HepG2 (cell line): ENCODE measurements at regions not wholly inside any gene's neighbourhood (a gene's known extent, or its start where the extent isn't known, plus 50 kb on each side); places are given as distances from the start of the nearest gene placed in this dataset.

ENCODE experiments used
- ATAC-seq: fragments of 200-7000 bp; cut with Tn5 transposase; 3 replicates; pipeline ENCODE4 v1.9.1; 2020; ENCODE audit warnings: mild to moderate bottlenecking, moderate library complexity
- BruUV-seq: library from RNA; stranded (reverse); fragments of 400-500 nt; replicated peaks from 2 replicates; lab custom pipeline; 2021; lab: Mats Ljungman, UMichigan
- CTCF ChIA-PET: fragments of 300-600 bp; formaldehyde crosslinking; extraction: SDS; loops from one replicate; lab custom pipeline; 2021; ENCODE audit warnings: low total read pairs, inconsistent platforms, low intra/inter-chr PET ratio; lab: Yijun Ruan, JAX
- POLR2A ChIA-PET: fragments of 350-600 bp; sonication (Branson Sonifier 250); formaldehyde crosslinking; loops from one replicate; lab custom pipeline; 2020; ENCODE audit warnings: antibody characterized with exemption, inconsistent platforms; lab: Yijun Ruan, JAX
- DNase-seq: peaks from one replicate; pipeline ENCODE4 v3.0.0-alpha.2; 2015; ENCODE audit warnings: low spot score
- FAIRE-seq: peaks from 3 replicates; lab custom pipeline; 2011; peaks lifted over from hg19 to GRCh38; lab: Jason Lieb, UNC
- H2AFZ ChIP-seq: one replicate; pipeline ENCODE4 v1.6.1; 2011; ENCODE audit warnings: low read length, inconsistent platforms
- H3K27ac ChIP-seq: fragments of 300-600 bp; 3 replicates; pipeline ENCODE4 v1.8.0; 2011; ENCODE audit warnings: mixed run types, mild to moderate bottlenecking, mixed read lengths, low read length, inconsistent platforms; ENCODE audit not compliant: insufficient read depth; ENCODE audit errors: extremely low read length
- H3K27me3 ChIP-seq, 2 experiments: fragments of 200-600 bp in 1 of 2; 2 replicates in 1 of 2; 3 replicates in 1 of 2; pipeline versions ENCODE4 v1.6.0 to v1.8.0; 2011; ENCODE audit warnings: low read length in 2 of 2, mild to moderate bottlenecking in 2 of 2, moderate library complexity in 2 of 2, inconsistent platforms in 1 of 2; ENCODE audit not compliant: insufficient read depth in 2 of 2, control insufficient read depth in 1 of 2
- H3K36me3 ChIP-seq, 2 experiments: fragments of 200-600 bp in 1 of 2; replicated peaks in 1 of 2; 2 replicates in 1 of 2; 3 replicates in 1 of 2; pipeline versions ENCODE4 v1.5.1 to v1.8.0; 2011; ENCODE audit warnings: low read length in 2 of 2, inconsistent platforms in 1 of 2; ENCODE audit not compliant: insufficient read depth in 2 of 2, control insufficient read depth in 1 of 2
- H3K4me1 ChIP-seq: 2 replicates; pipeline ENCODE4 v1.5.1; 2012; ENCODE audit warnings: low read length, inconsistent platforms; ENCODE audit not compliant: insufficient read depth
- H3K4me2 ChIP-seq: 2 replicates; pipeline ENCODE4 v1.6.0; 2011; ENCODE audit warnings: low read depth, low read length, inconsistent platforms
- H3K4me3 ChIP-seq, 3 experiments: fragments of 200-600 bp in 1 of 3; sonication (generic), shearing (Covaris generic) in 1 of 3; replicated peaks in 1 of 3; 2 replicates each; pipeline ENCODE4 v1.5.1; 2011 to 2016; ENCODE audit warnings: low read length in 3 of 3, inconsistent platforms in 2 of 3, low read depth in 2 of 3, mild to moderate bottlenecking in 2 of 3, control low read depth in 1 of 3, mixed read lengths in 1 of 3; ENCODE audit not compliant: insufficient read depth in 1 of 3
- H3K79me2 ChIP-seq: one replicate; pipeline ENCODE4 v1.6.1; 2011; ENCODE audit warnings: low read length, inconsistent platforms; ENCODE audit not compliant: insufficient read depth
- H3K9ac ChIP-seq: 2 replicates; pipeline ENCODE4 v1.6.0; 2011; ENCODE audit warnings: mild to moderate bottlenecking, low read depth, low read length, inconsistent platforms; ENCODE audit not compliant: insufficient read depth
- H3K9me3 ChIP-seq: 2 replicates; pipeline ENCODE4 v1.5.1; 2012; ENCODE audit warnings: mild to moderate bottlenecking, low read length
- H4K20me1 ChIP-seq: 2 replicates; pipeline ENCODE4 v1.6.0; 2011; ENCODE audit warnings: inconsistent platforms, mild to moderate bottlenecking, low read length, moderate library complexity; ENCODE audit not compliant: insufficient read depth
- ARHGAP35 ChIP-seq: sonication (generic); formaldehyde crosslinking; IDR thresholded peaks from 2 replicates; pipeline ENCODE4 v1.9.0; 2022; ENCODE audit warnings: mild to moderate bottlenecking, inconsistent platforms, moderate library complexity, missing genetic modification reagents, borderline replicate concordance
- ATAD3A ChIP-seq: sonication (generic); formaldehyde crosslinking; IDR thresholded peaks from 2 replicates; pipeline ENCODE4 v1.4.0; 2020; ENCODE audit warnings: missing genetic modification reagents
- GLI4 ChIP-seq: sonication (generic); formaldehyde crosslinking; IDR thresholded peaks from 2 replicates; pipeline ENCODE4 v1.5.1; 2020; ENCODE audit warnings: missing genetic modification reagents, mild to moderate bottlenecking, moderate library complexity, borderline replicate concordance
- PHF20 ChIP-seq: sonication (generic); formaldehyde crosslinking; IDR thresholded peaks from 2 replicates; pipeline ENCODE4 v1.5.0; 2020; ENCODE audit warnings: mild to moderate bottlenecking, missing genetic modification reagents
- SOX6 ChIP-seq, 2 experiments: fragments of 450-650 bp in 1 of 2; sonication (generic) in 1 of 2; formaldehyde crosslinking in 1 of 2; IDR thresholded peaks; 2 replicates each; pipeline versions ENCODE4 v1.4.0 to v1.6.1; 2017 to 2020; ENCODE audit warnings: antibody characterized with exemption in 1 of 2, mild to moderate bottlenecking in 1 of 2, missing genetic modification reagents in 1 of 2
- TAF1 ChIP-seq: sonication (generic); formaldehyde crosslinking; IDR thresholded peaks from 2 replicates; pipeline ENCODE4 v1.4.0; 2020; ENCODE audit warnings: missing genetic modification reagents
- TBX2 ChIP-seq: sonication (generic); formaldehyde crosslinking; IDR thresholded peaks from 2 replicates; pipeline ENCODE4 v1.5.0; 2020; ENCODE audit warnings: missing genetic modification reagents, mild to moderate bottlenecking, borderline replicate concordance
- ZNF550 ChIP-seq: sonication (generic); formaldehyde crosslinking; IDR thresholded peaks from 2 replicates; pipeline ENCODE4 v1.4.0; 2020; ENCODE audit warnings: mild to moderate bottlenecking, missing genetic modification reagents, borderline replicate concordance
- ZNF605 ChIP-seq: sonication (generic); formaldehyde crosslinking; IDR thresholded peaks from 2 replicates; pipeline ENCODE4 v1.8.0; 2022; ENCODE audit warnings: mild to moderate bottlenecking, missing genetic modification reagents
- WGBS: methylation state at CpG from one replicate; pipeline ENCODE4 v1.1.6; 2017; ENCODE audit warnings: low lambda C conversion rate; 5-methylcytosine and 5-hydroxymethylcytosine counted together
- in situ Hi-C: cut with HindIII; loops from 2 replicates; pipeline ENCODE4 v1.10.0; 2017; ENCODE audit warnings: low pct_unique_long_range_greater_than_20kb; ENCODE audit not compliant: extremely low pct_ligation_motif_present
- intact Hi-C: fragments of 100-400 bp; cut with micrococcal nuclease; formaldehyde crosslinking; loops from one replicate; pipeline ENCODE4 v1.10.0; 2022; ENCODE audit not compliant: unreplicated experiment
- TF ChIP-seq, protein P1 (sequence below): sonication (generic); formaldehyde crosslinking; IDR thresholded peaks from 2 replicates; pipeline ENCODE4 v1.4.0; 2020; ENCODE audit warnings: mild to moderate bottlenecking, missing genetic modification reagents
- TF ChIP-seq, protein P2 (sequence below): sonication (generic); formaldehyde crosslinking; IDR thresholded peaks from 2 replicates; pipeline ENCODE4 v1.8.0; 2022; ENCODE audit warnings: missing genetic modification reagents, mild to moderate bottlenecking, borderline replicate concordance
- TF ChIP-seq, protein P3 (sequence below): IDR thresholded peaks from 2 replicates; pipeline ENCODE4 v1.6.1; 2016; ENCODE audit warnings: mild to moderate bottlenecking
- TF ChIP-seq, protein P4 (sequence below): sonication (generic); formaldehyde crosslinking; IDR thresholded peaks from 2 replicates; pipeline ENCODE4 v1.4.0; 2020; ENCODE audit warnings: missing genetic modification reagents, borderline replicate concordance

DNA sequence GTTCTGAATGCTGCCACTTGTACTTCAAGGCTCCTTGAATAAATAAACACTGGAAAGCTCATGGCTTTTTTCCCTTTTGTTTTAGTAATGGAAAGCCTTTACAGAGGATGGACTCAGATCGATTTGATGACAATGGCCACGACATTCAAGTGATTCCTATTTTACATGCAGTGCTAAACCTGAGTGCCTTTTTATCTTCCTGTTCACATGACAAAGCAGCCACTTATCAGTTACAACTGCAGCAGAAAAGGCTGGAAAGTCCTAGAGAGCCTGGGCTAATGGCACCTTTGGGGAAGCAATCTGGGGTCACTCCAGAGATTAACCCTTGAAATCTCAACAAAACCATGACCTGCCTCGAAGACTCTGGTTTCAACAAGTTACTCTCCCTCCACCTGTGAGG is 249.0 kb upstream of the AUTS2 start:
- no TSS peak for BruUV-seq

More for the DNA sequence above, 249.0 kb upstream of the AUTS2 start:
- WGBS = 12% methylated on average over 3 of the region's 3 CpGs
- POLR2A ChIA-PET = no interaction called here
- Histone ChIP-seq H3K9ac (no peak overlapping the region), H3K4me1 (no peaks in the 10 kb centered on the region), H3K27ac (no peak overlapping the region), H3K79me2 (no peaks in the 10 kb centered on the region), H2AFZ (no peak overlapping the region), H3K4me3 (no peak overlapping the region), H3K4me2 (no peak overlapping the region), H3K27me3 (no peaks in the 10 kb centered on the region), H4K20me1 (no peaks in the 10 kb centered on the region), H3K9me3 (peaks cover 5% of the 10 kb centered on the region; the same call in 1 of the 2 replicates), H3K36me3 (no peaks in the 10 kb centered on the region)
- TF ChIP-seq ZNF605 (CRISPR knock-in tag) (no peak), ATAD3A (CRISPR knock-in tag) (no peak), GLI4 (CRISPR knock-in tag) (no peak), PHF20 (CRISPR knock-in tag) (no peak), SOX6 (IDR thresholded peaks at IDR 0.05) (no peak), SOX6 (CRISPR knock-in tag; IDR thresholded peaks at IDR 0.05) (no peak), ZNF550 (CRISPR knock-in tag) (no peak), ARHGAP35 (CRISPR knock-in tag) (no peak), TBX2 (CRISPR knock-in tag) (no peak), TAF1 (CRISPR knock-in tag) (no peak)
- TF ChIP-seq, protein P1, sequence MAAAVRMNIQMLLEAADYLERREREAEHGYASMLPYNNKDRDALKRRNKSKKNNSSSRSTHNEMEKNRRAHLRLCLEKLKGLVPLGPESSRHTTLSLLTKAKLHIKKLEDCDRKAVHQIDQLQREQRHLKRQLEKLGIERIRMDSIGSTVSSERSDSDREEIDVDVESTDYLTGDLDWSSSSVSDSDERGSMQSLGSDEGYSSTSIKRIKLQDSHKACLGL (CRISPR knock-in tag) = no peak
- TF ChIP-seq, protein P2, sequence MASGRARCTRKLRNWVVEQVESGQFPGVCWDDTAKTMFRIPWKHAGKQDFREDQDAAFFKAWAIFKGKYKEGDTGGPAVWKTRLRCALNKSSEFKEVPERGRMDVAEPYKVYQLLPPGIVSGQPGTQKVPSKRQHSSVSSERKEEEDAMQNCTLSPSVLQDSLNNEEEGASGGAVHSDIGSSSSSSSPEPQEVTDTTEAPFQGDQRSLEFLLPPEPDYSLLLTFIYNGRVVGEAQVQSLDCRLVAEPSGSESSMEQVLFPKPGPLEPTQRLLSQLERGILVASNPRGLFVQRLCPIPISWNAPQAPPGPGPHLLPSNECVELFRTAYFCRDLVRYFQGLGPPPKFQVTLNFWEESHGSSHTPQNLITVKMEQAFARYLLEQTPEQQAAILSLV (CRISPR knock-in tag) = no peak
- TF ChIP-seq, protein P3, sequence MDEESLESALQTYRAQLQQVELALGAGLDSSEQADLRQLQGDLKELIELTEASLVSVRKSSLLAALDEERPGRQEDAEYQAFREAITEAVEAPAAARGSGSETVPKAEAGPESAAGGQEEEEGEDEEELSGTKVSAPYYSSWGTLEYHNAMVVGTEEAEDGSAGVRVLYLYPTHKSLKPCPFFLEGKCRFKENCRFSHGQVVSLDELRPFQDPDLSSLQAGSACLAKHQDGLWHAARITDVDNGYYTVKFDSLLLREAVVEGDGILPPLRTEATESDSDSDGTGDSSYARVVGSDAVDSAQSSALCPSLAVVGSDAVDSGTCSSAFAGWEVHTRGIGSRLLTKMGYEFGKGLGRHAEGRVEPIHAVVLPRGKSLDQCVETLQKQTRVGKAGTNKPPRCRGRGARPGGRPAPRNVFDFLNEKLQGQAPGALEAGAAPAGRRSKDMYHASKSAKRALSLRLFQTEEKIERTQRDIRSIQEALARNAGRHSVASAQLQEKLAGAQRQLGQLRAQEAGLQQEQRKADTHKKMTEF = no peak
- TF ChIP-seq, protein P4, sequence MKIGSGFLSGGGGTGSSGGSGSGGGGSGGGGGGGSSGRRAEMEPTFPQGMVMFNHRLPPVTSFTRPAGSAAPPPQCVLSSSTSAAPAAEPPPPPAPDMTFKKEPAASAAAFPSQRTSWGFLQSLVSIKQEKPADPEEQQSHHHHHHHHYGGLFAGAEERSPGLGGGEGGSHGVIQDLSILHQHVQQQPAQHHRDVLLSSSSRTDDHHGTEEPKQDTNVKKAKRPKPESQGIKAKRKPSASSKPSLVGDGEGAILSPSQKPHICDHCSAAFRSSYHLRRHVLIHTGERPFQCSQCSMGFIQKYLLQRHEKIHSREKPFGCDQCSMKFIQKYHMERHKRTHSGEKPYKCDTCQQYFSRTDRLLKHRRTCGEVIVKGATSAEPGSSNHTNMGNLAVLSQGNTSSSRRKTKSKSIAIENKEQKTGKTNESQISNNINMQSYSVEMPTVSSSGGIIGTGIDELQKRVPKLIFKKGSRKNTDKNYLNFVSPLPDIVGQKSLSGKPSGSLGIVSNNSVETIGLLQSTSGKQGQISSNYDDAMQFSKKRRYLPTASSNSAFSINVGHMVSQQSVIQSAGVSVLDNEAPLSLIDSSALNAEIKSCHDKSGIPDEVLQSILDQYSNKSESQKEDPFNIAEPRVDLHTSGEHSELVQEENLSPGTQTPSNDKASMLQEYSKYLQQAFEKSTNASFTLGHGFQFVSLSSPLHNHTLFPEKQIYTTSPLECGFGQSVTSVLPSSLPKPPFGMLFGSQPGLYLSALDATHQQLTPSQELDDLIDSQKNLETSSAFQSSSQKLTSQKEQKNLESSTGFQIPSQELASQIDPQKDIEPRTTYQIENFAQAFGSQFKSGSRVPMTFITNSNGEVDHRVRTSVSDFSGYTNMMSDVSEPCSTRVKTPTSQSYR (CRISPR knock-in tag) = no peak
- intact Hi-C loops (no loop called here), in situ Hi-C loops (no loop called here)
- ATAC-seq (no peak), FAIRE-seq (no peak), DNase-seq (no peak)
- CTCF ChIA-PET = no interaction called here
